ENCODE measurements at regions not wholly inside any gene's neighbourhood (a gene's known extent, or its start where the extent isn't known, plus 50 kb on each side); places are given as distances from the start of the nearest gene placed in this dataset.
"Not testable (repeated sequence)": the region's sequence is repeated elsewhere in the genome, so short reads cannot be mapped to it uniquely, and the experiment has no call there.

DNA sequence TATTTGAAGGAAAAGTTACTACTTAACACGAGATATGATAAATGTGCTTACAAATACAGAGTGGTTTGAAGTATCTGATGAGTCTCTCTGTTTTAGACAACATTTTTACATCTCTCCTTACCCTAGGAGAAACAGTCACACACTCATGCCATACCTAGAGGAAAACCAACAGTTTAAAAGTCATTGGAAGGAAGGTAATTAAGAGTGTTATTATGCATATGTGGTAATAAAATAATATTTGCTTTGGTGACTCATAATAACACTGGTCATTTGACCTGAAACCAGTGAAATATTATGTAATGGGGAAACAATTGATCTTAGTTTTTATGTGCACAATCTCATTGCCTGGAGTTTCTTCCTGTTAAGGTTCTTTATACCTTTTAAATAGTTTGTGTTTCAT, 136.9 kb upstream of the SOX21 start:
- no peak for TF ChIP-seq CTCF (IDR thresholded peaks at IDR 0.05)
- Histone ChIP-seq H3K36me3 (no peaks in the 10 kb centered on the region), H3K9ac (ENCODE audit: low read depth in 2 of 2, low read length in 2 of 2) (no peak overlapping the region), H3K27me3 (no peaks in the 10 kb centered on the region), H3K9me3 (no peaks in the 10 kb centered on the region), H3K4me1 (no peaks in the 10 kb centered on the region), H3K27ac (no peak overlapping the region), H3K4me3 (no peak overlapping the region)
- DNase-seq, result no peak
- intact Hi-C loops (cut with DNase I), result no loop called here

- Histone ChIP-seq H3K9ac (ENCODE audit: low read depth in 2 of 2, low read length in 2 of 2) (no peak overlapping the region), H3K27ac (no peak overlapping the region), H3K4me3 (no peak overlapping the region), H3K9me3 (no peaks in the 10 kb centered on the region), H3K36me3 (no peaks in the 10 kb centered on the region), H3K27me3 (no peaks in the 10 kb centered on the region), H3K4me1 (no peaks in the 10 kb centered on the region)
- intact Hi-C loops (cut with DNase I), result no loop called here
- no peak for TF ChIP-seq CTCF (IDR thresholded peaks at IDR 0.05)
- DNase-seq, result no peak
These were observed 130.6 kb upstream of the SOX21 start for GRCh38 chr13:94842901-94843300.

DNA sequence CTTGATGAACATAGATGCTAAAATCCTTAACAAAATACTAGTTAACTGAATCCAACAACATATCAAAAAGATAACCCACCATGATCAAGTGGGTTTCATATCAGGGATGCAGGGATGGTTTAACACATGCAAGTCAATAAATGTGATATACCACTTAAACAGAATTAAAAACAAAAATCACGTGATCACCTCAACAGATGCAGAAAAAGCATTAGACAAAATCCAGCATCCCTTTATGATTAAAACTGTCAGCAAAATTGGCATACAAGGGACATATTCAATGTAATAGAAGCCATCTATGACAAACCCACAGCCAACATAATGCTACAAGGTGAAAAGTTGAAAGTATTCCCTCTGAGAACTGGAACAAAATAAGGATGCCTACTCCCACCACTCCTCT, 124.7 kb upstream of the SOX21 start:
- H3K9me3 ChIP-seq, DNase-seq: not testable (repeated sequence)

GRCh38 chr13:94829837-94830365, 117.6 kb upstream of the SOX21 start:
- Histone ChIP-seq H3K9me3 (no peaks in the 10 kb centered on the region), H3K27ac (no peak overlapping the region), H3K27me3 (no peaks in the 10 kb centered on the region), H3K4me1 (no peaks in the 10 kb centered on the region), H3K4me3 (no peak overlapping the region), H3K9ac (ENCODE audit: low read depth in 2 of 2, low read length in 2 of 2) (no peak overlapping the region), H3K36me3 (no peaks in the 10 kb centered on the region)
- DNase-seq, result no peak
- intact Hi-C loops (cut with DNase I), result no loop called here
- no peak for TF ChIP-seq CTCF (IDR thresholded peaks at IDR 0.05)

More for the DNA sequence above, 124.7 kb upstream of the SOX21 start:
- H3K36me3 ChIP-seq; H3K27me3 ChIP-seq; H3K27ac ChIP-seq; H3K9ac ChIP-seq (ENCODE audit: low read depth in 2 of 2, low read length in 2 of 2); H3K4me1 ChIP-seq; intact Hi-C loops (cut with DNase I); H3K4me3 ChIP-seq: not testable (repeated sequence)

GRCh38 chr13:94829185-94829836, 117.0 kb upstream of the SOX21 start:
- no peak for DNase-seq
- H3K9ac ChIP-seq (ENCODE audit: low read depth in 2 of 2, low read length in 2 of 2), result no peak overlapping the region
- H3K4me1 ChIP-seq, result no peaks in the 10 kb centered on the region
- H3K4me3 ChIP-seq, result no peak overlapping the region
- H3K27me3 ChIP-seq, result no peaks in the 10 kb centered on the region
- no peaks in the 10 kb centered on the region for H3K9me3 ChIP-seq
- TF ChIP-seq CTCF (IDR thresholded peaks at IDR 0.05), result no peak
- H3K36me3 ChIP-seq, result no peaks in the 10 kb centered on the region
- no peak overlapping the region for H3K27ac ChIP-seq
- intact Hi-C loops (cut with DNase I), result no loop called here

DNA sequence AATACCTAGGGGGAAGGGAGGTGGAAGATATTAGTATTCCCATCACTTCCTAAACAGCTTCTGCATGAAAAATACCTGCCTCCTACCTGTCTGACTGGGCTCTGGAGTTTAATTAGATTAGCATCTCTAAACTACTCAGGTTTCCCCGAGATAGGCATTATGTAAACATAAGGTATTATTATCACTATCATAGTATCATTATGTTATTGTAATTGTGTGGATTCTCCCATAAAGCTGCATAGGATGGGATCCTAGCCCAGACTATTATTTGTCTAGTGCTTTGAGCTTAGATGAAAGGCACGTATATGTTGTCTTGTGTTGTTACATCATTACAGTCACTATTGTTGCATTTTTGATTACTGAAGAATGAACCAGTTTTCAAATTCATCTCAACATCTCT, 115.2 kb upstream of the SOX21 start:
- H3K36me3 ChIP-seq, result no peaks in the 10 kb centered on the region
- DNase-seq, result no peak
- H3K27me3 ChIP-seq, result no peaks in the 10 kb centered on the region
- no peak for TF ChIP-seq CTCF (IDR thresholded peaks at IDR 0.05)
- no peaks in the 10 kb centered on the region for H3K9me3 ChIP-seq
- no peak overlapping the region for H3K4me3 ChIP-seq
- no peak overlapping the region for H3K9ac ChIP-seq (ENCODE audit: low read depth in 2 of 2, low read length in 2 of 2)
- no peak overlapping the region for H3K27ac ChIP-seq
- intact Hi-C loops (cut with DNase I), result no loop called here
- H3K4me1 ChIP-seq, result no peaks in the 10 kb centered on the region
